AG09319 (cell line): ENCODE measurements at regions not wholly inside any gene's neighbourhood (a gene's known extent, or its start where the extent isn't known, plus 50 kb on each side); places are given as distances from the start of the nearest gene placed in this dataset.
"Not testable (repeated sequence)": the region's sequence is repeated elsewhere in the genome, so short reads cannot be mapped to it uniquely, and the experiment has no call there.

Experiments used
- DNase-seq: peaks from one replicate; pipeline ENCODE4 v3.0.0-alpha.2; 2010; ENCODE audit warnings: low read depth; ENCODE audit errors: extremely low read depth
- TF ChIP-seq, protein P1 (sequence below): IDR thresholded peaks from 2 replicates; pipeline ENCODE4 v1.5.1; 2011; ENCODE audit warnings: low read depth, mild to moderate bottlenecking, inconsistent platforms, low read length, moderate library complexity

DNA sequence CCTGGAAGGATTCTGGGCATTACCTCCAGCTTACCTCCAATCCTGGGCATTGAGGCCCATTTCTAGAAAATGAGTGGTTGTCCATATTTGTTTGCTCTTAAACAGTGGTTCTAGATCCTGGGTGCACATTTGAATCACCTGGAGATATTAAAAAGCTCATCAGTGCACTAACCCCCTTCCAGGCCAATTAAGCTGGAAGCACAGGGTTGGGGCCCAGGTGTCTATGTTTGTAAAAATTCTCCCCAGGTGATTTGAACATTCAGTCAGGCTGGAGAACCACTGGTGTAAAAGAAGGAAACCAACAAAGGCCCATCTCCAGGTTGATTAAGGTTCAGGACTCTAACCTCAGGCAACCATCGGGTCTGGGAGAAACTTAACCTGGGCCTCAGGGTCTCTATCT lies 102.6 kb upstream of the NANOS1 start:
- TF ChIP-seq, protein P1, sequence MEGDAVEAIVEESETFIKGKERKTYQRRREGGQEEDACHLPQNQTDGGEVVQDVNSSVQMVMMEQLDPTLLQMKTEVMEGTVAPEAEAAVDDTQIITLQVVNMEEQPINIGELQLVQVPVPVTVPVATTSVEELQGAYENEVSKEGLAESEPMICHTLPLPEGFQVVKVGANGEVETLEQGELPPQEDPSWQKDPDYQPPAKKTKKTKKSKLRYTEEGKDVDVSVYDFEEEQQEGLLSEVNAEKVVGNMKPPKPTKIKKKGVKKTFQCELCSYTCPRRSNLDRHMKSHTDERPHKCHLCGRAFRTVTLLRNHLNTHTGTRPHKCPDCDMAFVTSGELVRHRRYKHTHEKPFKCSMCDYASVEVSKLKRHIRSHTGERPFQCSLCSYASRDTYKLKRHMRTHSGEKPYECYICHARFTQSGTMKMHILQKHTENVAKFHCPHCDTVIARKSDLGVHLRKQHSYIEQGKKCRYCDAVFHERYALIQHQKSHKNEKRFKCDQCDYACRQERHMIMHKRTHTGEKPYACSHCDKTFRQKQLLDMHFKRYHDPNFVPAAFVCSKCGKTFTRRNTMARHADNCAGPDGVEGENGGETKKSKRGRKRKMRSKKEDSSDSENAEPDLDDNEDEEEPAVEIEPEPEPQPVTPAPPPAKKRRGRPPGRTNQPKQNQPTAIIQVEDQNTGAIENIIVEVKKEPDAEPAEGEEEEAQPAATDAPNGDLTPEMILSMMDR, result no peak
- no peak for DNase-seq

DNA sequence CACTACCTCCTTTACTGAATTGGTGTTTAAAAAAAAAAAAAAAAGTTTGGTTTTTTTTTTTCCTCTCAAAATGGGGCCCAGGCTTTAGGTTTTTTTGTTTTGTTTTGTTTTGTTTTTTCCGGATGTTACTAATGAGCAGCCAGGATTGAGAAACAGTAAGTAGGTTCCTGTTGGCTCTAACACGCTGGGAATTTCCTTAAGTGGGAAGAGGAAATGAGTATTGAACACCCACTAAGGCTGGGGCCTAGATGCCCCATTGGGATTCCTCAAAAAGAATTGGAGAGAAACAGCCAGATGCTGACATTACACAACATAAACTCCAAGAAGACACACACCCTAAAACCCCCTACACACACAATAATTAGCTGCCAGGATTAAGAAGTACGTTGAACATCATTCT lies 102.2 kb upstream of the NANOS1 start:
- DNase-seq, result no peak
- TF ChIP-seq, protein P1, result no peak

DNA sequence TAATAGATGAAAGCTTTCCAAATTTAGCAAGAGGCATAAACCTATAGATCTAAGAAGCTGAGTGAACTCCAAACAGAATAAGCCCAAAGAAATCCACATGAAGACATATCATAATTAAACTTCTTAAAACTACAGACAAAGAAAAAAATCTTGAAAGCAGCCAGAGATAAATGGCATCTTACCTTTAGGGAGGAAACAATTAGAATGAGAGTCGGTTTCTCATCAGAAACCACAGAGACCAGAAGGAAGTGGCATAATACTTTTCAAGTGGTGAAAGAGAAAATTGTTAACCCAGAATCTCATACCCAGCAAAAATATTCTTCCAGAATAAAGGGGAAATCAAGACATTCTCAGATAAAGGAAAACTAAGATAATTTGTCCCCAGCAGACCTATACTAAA lies 98.9 kb upstream of the NANOS1 start:
- DNase-seq, result no peak
- TF ChIP-seq, protein P1, result no peak

DNA sequence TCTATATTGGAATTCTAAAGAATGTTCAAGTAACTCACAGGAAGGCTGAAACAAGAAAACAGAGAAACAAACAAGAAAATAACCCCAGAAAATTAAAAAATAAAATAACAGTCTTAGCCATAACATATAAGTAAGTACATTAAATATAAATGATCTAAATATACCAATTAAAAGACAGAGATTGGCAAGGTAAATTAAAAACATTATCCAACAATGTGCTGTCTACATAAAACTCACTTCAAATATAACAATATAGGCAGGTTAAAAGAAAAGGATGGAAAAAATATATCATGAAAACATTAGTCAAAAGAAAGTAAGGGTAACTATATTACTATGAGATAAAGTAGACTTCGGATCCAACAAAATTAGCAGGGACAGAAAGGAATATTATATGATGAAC lies 98.1 kb upstream of the NANOS1 start:
- TF ChIP-seq, protein P1, result no peak
- DNase-seq, result no peak

DNA sequence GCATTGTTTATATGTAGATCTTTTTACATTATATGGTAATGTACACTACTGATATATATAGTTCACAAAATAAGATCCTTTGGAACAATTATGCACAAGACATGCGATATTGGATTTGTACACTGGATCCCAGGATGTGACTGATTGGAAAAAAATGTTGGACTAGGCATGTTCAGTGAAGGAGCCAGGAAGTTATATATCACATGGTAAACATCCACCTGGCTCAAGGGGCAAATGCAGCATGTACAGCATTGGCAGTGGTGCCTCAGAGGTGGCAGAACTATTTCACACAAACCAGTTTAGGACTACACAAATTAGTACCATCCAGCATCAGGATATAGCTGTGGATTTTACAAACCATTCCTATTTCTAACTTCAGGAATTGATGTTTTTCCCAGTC lies 97.4 kb upstream of the NANOS1 start:
- not testable (repeated sequence) for DNase-seq

DNA sequence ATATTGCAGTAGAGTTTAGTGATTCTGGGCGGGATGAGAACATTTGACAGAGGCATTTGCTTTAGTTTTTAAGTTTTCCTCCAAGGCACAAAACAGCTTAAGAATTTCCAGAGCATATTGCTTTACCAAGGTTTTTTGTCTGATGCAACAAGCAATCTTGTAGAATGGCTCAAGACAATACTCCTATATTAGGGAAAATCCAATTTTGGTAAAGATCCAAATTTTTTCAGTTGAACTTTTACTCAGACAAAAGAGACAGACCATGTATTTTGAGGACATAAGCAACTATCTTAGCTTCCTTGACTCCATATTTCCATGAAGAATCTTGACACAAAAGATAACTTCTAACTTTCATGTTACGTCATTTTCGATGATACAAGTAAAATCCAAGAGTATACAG lies 92.3 kb upstream of the NANOS1 start:
- no peak for DNase-seq
- TF ChIP-seq, protein P1, result no peak

DNA sequence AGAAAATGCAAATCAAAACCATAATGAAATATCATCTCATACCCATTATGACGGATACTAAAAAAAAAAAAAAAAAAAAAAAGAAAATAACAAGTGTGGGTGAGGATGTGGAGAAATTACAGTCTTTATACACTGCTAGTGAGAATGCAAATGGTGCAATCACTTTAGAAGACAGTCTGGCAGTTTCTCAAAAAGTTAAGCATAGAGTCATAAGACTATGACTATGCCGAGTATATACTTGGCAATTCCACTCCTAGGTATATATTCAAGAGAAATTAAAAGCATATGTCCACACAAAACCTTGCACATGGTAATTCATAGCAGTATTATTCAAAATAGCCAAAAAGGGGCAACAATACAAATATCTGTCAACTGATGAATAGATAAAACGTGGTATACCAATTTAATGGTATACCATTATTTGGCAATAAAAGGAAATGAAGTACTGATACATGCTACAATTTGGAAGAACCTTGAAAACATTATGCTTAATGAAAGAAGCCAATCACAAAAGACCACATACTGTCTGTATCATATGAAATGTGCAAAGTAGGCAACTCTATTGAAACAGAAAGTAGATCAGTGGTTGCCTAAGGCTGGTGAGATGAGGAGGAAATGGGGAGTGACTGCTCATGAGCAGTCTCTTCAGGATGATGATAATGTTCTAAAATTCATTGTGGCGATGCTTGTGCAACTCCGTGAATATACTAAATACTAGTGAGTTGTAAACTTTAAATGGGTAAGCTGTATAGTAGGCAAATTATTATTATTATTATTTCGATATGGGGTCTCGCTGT lies 90.1 kb upstream of the NANOS1 start:
- no peak for DNase-seq
- TF ChIP-seq, protein P1, result no peak

DNA sequence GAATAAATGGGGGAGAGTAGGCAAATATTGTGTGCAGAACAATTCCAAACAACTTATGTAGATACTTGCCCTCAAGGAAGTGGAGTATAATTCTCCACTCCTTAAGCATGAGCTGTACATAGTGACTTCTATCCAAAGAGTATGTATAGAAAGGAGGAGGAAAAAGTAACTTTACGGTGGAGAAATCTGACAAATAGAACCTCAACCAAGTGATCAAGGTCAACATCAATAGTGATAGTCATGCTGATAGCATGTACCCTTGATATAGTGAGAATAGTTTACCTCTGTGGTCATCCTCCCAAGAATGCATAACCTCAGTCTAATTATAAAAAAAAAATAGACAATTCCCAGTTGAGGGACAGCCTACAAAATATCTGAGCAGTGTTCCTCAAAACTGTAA lies 89.1 kb upstream of the NANOS1 start:
- DNase-seq, result no peak
- TF ChIP-seq, protein P1, result no peak
